ENCODE measurements at regions not wholly inside any gene's neighbourhood (a gene's known extent, or its start where the extent isn't known, plus 50 kb on each side); places are given as distances from the start of the nearest gene placed in this dataset.

DNA sequence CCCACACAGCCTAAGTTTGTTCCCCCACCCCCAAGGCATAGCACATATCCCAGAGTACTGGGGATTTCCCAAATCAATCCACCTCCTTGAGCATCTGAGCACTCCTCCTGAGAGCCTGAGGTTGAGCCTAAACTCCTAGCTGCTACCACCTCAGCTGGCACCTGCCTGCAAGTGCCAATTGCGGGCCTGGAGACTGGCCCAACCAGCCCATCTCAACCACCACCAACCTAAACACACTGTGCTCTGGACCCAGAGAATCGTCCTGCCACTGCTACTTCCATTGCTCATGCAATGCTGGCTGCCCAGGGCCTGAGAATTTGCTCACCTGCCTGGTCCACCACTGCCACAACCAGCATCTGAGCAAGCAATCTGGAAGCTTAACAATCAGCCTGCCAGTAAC, 177.1 kb downstream of the FGF13 start:
- TF ChIP-seq, protein P1, sequence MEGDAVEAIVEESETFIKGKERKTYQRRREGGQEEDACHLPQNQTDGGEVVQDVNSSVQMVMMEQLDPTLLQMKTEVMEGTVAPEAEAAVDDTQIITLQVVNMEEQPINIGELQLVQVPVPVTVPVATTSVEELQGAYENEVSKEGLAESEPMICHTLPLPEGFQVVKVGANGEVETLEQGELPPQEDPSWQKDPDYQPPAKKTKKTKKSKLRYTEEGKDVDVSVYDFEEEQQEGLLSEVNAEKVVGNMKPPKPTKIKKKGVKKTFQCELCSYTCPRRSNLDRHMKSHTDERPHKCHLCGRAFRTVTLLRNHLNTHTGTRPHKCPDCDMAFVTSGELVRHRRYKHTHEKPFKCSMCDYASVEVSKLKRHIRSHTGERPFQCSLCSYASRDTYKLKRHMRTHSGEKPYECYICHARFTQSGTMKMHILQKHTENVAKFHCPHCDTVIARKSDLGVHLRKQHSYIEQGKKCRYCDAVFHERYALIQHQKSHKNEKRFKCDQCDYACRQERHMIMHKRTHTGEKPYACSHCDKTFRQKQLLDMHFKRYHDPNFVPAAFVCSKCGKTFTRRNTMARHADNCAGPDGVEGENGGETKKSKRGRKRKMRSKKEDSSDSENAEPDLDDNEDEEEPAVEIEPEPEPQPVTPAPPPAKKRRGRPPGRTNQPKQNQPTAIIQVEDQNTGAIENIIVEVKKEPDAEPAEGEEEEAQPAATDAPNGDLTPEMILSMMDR (IDR thresholded peaks at IDR 0.05), result no peak
- intact Hi-C loops (cut with DNase I), result no loop called here
- H3K36me3 ChIP-seq, result no peaks in the 10 kb centered on the region
- no peaks in the 10 kb centered on the region for H3K4me1 ChIP-seq
- DNase-seq (ENCODE audit: low spot score in 2 of 2), result no peak
- H3K9me3 ChIP-seq, result no peaks in the 10 kb centered on the region
- no peak overlapping the region for H3K27ac ChIP-seq
- no peaks in the 10 kb centered on the region for H3K27me3 ChIP-seq
- no peak overlapping the region for H3K4me3 ChIP-seq

DNA sequence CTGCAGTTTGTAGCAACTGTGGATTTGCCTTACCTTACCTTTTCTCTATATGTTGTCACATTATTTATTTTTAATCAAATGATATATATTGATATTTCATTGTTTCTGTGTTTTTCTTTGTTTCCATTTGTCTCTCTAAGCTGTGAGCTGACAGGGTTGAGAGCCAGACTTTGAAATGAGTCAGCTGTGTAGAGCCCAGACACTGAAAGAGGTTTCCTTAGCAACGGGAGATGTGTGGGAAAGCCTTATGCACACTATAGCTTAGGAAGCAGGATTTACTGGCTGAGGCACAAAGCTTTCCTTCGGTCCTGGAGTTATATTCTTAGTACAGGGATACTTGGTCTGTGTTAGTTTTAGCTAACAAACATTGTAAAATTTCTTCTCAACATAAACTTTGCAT, 192.2 kb downstream of the FGF13 start:
- intact Hi-C loops (cut with DNase I), result no loop called here
- no peaks in the 10 kb centered on the region for H3K4me1 ChIP-seq

DNA sequence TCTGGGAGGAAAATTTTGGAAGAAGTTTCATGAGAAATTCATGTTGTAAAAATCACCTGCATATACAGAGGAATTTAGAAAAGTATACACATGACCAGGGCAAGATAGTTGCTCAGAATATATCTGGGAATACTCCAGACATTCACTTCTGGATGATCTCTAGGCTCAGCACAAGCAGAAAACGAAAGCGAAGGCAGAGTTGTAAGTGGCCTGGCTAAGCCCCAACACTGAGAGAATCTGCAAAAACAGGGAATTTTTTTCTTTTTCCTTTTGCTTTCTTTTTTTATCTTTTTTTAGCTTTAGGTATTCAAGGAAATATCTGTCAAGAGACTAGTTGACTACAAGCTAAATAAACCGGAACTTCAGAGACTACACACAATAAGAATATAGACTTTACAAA, 207.2 kb downstream of the FGF13 start:
- Histone ChIP-seq H3K27ac (no peak overlapping the region), H3K27me3 (no peaks in the 10 kb centered on the region), H3K36me3 (no peaks in the 10 kb centered on the region), H3K4me1 (no peaks in the 10 kb centered on the region), H3K4me3 (peak overlapping the region in 1 of 2 donors; percentile 8), H3K9me3 (no peaks in the 10 kb centered on the region)
- TF ChIP-seq, protein P1 (IDR thresholded peaks at IDR 0.05), result no peak
- no peak for DNase-seq (ENCODE audit: low spot score in 2 of 2)
- intact Hi-C loops (cut with DNase I), result no loop called here

More for the DNA sequence above, 192.2 kb downstream of the FGF13 start:
- Histone ChIP-seq H3K9me3 (no peaks in the 10 kb centered on the region), H3K36me3 (no peaks in the 10 kb centered on the region), H3K4me3 (no peak overlapping the region), H3K27me3 (no peaks in the 10 kb centered on the region), H3K27ac (no peak overlapping the region)
- DNase-seq (ENCODE audit: low spot score in 2 of 2), result no peak
- TF ChIP-seq, protein P1 (IDR thresholded peaks at IDR 0.05), result no peak

DNA sequence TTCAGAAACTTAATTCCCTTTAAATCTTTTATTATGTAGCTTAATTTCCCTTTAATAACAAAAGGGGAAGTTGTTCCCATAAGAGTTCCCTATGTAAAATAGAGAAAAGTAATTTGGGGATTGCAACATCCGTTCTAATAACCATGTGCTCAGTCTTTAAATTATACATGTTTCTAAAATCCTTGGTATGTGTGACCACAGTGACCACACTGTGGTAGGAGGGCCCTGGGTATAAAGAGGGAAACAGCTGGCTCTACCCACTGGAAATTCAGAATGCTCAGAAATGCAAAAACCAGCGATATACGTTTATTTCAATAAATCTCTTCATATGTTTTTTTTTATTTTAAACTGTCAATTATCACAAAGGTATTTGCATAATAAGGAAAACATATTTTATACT, 219.1 kb downstream of the FGF13 start:
- no peak overlapping the region for H3K4me3 ChIP-seq
- H3K27me3 ChIP-seq, result no peaks in the 10 kb centered on the region
- no peaks in the 10 kb centered on the region for H3K9me3 ChIP-seq
- no peaks in the 10 kb centered on the region for H3K36me3 ChIP-seq
- no peak overlapping the region for H3K27ac ChIP-seq
- TF ChIP-seq, protein P1 (IDR thresholded peaks at IDR 0.05), result no peak
- DNase-seq (ENCODE audit: low spot score in 2 of 2), result no peak
- no peaks in the 10 kb centered on the region for H3K4me1 ChIP-seq
- intact Hi-C loops (cut with DNase I), result no loop called here

DNA sequence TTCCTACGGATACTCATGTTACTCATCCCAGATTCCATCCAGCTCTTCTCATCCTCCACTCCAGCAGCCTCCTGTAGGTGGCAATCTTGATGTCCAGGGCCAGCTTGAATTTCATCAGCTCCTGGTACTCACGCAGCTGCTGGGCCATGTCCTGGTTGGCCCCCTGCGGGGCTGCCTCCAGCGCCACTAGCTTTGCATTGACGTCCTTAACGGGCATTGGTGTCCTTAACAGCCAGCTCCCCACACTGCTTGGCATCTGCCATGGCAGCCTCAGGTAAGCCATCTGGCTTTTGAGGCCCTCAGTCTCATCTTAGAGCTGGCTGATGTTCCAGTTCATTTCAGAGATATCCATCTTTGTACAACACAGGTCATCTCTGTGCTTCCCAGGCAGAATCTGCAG, 223.7 kb downstream of the FGF13 start:
- no peaks in the 10 kb centered on the region for H3K27me3 ChIP-seq
- intact Hi-C loops (cut with DNase I), result no loop called here
- H3K36me3 ChIP-seq, result no peaks in the 10 kb centered on the region
- TF ChIP-seq, protein P1 (IDR thresholded peaks at IDR 0.05), result no peak
- H3K27ac ChIP-seq, result no peak overlapping the region
- no peak for DNase-seq (ENCODE audit: low spot score in 2 of 2)
- H3K4me3 ChIP-seq, result no peak overlapping the region
- H3K9me3 ChIP-seq, result no peaks in the 10 kb centered on the region
- H3K4me1 ChIP-seq, result no peaks in the 10 kb centered on the region

DNA sequence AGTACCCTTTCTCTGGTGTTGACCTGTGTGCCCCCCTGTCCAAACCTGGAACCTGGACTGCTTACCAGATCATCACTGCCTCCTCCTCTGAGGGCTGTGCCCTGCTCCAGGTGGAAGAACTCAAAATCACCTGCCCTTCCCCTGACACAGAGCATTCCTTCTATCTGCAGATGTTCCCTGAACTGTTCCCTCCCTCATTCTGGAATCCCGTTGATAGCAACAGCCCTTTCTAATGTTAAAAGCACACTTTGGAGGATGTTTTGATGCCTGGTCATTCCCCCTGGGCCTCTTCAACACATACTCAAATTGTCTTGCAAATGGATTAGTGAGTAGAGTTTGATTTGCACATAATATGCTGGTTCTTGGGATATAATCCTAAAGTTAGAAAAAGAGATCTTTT, 225.8 kb downstream of the FGF13 start:
- H3K4me3 ChIP-seq, result no peak overlapping the region
- no peaks in the 10 kb centered on the region for H3K4me1 ChIP-seq
- no peaks in the 10 kb centered on the region for H3K27me3 ChIP-seq
- no peak for DNase-seq (ENCODE audit: low spot score in 2 of 2)
- no peaks in the 10 kb centered on the region for H3K36me3 ChIP-seq
- TF ChIP-seq, protein P1 (IDR thresholded peaks at IDR 0.05), result no peak
- intact Hi-C loops (cut with DNase I), result no loop called here
- H3K9me3 ChIP-seq, result no peaks in the 10 kb centered on the region
- H3K27ac ChIP-seq, result no peak overlapping the region

Data from ascending aorta (tissue), 2 donors.